ENCODE measurements at regions not wholly inside any gene's neighbourhood (a gene's known extent, or its start where the extent isn't known, plus 50 kb on each side); places are given as distances from the start of the nearest gene placed in this dataset.

GRCh38 chr2:10513201-10513600 is 65.1 kb upstream of the ODC1 start:
- no peak for TF ChIP-seq POLR2A (IDR thresholded peaks at IDR 0.05)
- TF ChIP-seq, protein P1, sequence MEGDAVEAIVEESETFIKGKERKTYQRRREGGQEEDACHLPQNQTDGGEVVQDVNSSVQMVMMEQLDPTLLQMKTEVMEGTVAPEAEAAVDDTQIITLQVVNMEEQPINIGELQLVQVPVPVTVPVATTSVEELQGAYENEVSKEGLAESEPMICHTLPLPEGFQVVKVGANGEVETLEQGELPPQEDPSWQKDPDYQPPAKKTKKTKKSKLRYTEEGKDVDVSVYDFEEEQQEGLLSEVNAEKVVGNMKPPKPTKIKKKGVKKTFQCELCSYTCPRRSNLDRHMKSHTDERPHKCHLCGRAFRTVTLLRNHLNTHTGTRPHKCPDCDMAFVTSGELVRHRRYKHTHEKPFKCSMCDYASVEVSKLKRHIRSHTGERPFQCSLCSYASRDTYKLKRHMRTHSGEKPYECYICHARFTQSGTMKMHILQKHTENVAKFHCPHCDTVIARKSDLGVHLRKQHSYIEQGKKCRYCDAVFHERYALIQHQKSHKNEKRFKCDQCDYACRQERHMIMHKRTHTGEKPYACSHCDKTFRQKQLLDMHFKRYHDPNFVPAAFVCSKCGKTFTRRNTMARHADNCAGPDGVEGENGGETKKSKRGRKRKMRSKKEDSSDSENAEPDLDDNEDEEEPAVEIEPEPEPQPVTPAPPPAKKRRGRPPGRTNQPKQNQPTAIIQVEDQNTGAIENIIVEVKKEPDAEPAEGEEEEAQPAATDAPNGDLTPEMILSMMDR (IDR thresholded peaks at IDR 0.05) = no peak

Data from lower leg skin (tissue), 3 donors.